Spleen (tissue), 7 donors: ENCODE measurements at regions not wholly inside any gene's neighbourhood (a gene's known extent, or its start where the extent isn't known, plus 50 kb on each side); places are given as distances from the start of the nearest gene placed in this dataset.

Experiments used
- POLR2A ChIP-seq, 3 donors: fragments of 450-650 bp; IDR thresholded peaks; one replicate each; pipeline ENCODE4 v1.5.1; 2017; ENCODE audit warnings: antibody characterized with exemption in 3 of 3, mild to moderate bottlenecking in 1 of 3
- POLR2AphosphoS5 ChIP-seq, 3 donors: sonication (generic); formaldehyde crosslinking; IDR thresholded peaks; one replicate each; pipeline ENCODE4 v1.5.1; 2017; ENCODE audit warnings: antibody characterized with exemption in 3 of 3
- TF ChIP-seq, protein P1 (sequence below), 11 experiments: fragments of 200-600 bp in 7 of 11; fragments of 450-650 bp in 4 of 11; sonication (generic) in 4 of 11; IDR thresholded peaks in 8 of 11; conservative IDR thresholded peaks in 3 of 11; 1 replicate in 7 of 11; 2 replicates in 4 of 11; pipeline versions ENCODE4 v1.4.0 to v1.8.0; 2016 to 2021; ENCODE audit warnings: antibody characterized with exemption in 11 of 11, inconsistent platforms in 4 of 11, mild to moderate bottlenecking in 1 of 11
- donor health status: DM: no; HTN: no; CAD: no; lungs with moderate emphysema.
- donor health status: DM: no; HTN: no; CAD: no.
- donor health status: DM: no; HTN: no; CAD: no.

- TF ChIP-seq, protein P1, sequence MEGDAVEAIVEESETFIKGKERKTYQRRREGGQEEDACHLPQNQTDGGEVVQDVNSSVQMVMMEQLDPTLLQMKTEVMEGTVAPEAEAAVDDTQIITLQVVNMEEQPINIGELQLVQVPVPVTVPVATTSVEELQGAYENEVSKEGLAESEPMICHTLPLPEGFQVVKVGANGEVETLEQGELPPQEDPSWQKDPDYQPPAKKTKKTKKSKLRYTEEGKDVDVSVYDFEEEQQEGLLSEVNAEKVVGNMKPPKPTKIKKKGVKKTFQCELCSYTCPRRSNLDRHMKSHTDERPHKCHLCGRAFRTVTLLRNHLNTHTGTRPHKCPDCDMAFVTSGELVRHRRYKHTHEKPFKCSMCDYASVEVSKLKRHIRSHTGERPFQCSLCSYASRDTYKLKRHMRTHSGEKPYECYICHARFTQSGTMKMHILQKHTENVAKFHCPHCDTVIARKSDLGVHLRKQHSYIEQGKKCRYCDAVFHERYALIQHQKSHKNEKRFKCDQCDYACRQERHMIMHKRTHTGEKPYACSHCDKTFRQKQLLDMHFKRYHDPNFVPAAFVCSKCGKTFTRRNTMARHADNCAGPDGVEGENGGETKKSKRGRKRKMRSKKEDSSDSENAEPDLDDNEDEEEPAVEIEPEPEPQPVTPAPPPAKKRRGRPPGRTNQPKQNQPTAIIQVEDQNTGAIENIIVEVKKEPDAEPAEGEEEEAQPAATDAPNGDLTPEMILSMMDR (IDR thresholded peaks at IDR 0.05 in 8 of 11, conservative IDR thresholded peaks at IDR 0.05 in 3 of 11), result no peak
- no peak for TF ChIP-seq POLR2A (IDR thresholded peaks at IDR 0.05)
- no peak for TF ChIP-seq POLR2AphosphoS5 (IDR thresholded peaks at IDR 0.05)
These were observed 188.2 kb upstream of the APCDD1 start for GRCh38 chr18:10266334-10266590.
